Upper lobe of left lung (tissue), 6 donors: ENCODE measurements at regions not wholly inside any gene's neighbourhood (a gene's known extent, or its start where the extent isn't known, plus 50 kb on each side); places are given as distances from the start of the nearest gene placed in this dataset.

Source experiments
- ATAC-seq, 2 donors: fragments of 200-7000 bp; cut with Tn5 transposase; one replicate each; pipeline ENCODE4 v1.9.1; 2022; ENCODE audit warnings: mild to moderate bottlenecking in 2 of 2, moderate library complexity in 2 of 2; ENCODE audit not compliant: low FRiP score in 2 of 2
- DNase-seq, 2 donors: peaks; one replicate each; pipeline ENCODE4 v3.0.0-alpha.2; 2019 to 2020
- H3K27ac ChIP-seq, 4 donors: fragments of 200-600 bp; sonication (generic); one replicate each; pipeline ENCODE4 v1.5.1; 2016 to 2019
- H3K27me3 ChIP-seq, 4 donors: fragments of 200-600 bp; sonication (generic); one replicate each; pipeline ENCODE4 v1.5.1; 2017 to 2019
- H3K36me3 ChIP-seq, 4 donors: fragments of 200-600 bp; sonication (generic); one replicate each; pipeline ENCODE4 v1.5.1; 2016 to 2019
- H3K4me1 ChIP-seq, 4 donors: fragments of 200-600 bp; sonication (generic); one replicate each; pipeline ENCODE4 v1.5.1; 2018 to 2019
- H3K4me3 ChIP-seq, 4 donors: fragments of 200-600 bp; sonication (generic); one replicate each; pipeline ENCODE4 v1.5.1; 2017 to 2019; ENCODE audit warnings: mild to moderate bottlenecking in 2 of 4, moderate library complexity in 1 of 4
- H3K9me3 ChIP-seq, 4 donors: fragments of 200-600 bp; sonication (generic); one replicate each; pipeline ENCODE4 v1.5.1; 2018 to 2019
- CTCF ChIP-seq, 6 experiments: fragments of 450-650 bp in 4 of 6; fragments of 200-600 bp in 2 of 6; sonication (generic) in 2 of 6; IDR thresholded peaks; one replicate each; pipeline ENCODE4 v1.5.1; 2016 to 2019; ENCODE audit warnings: antibody characterized with exemption in 6 of 6
- EP300 ChIP-seq, 4 donors: sonication (generic); formaldehyde crosslinking; IDR thresholded peaks; one replicate each; pipeline ENCODE4 v1.5.1; 2017; ENCODE audit warnings: antibody characterized with exemption in 4 of 4, control low read depth in 2 of 4
- POLR2A ChIP-seq, 4 donors: fragments of 450-650 bp; IDR thresholded peaks; one replicate each; pipeline ENCODE4 v1.5.1; 2016 to 2017; ENCODE audit warnings: antibody characterized with exemption in 4 of 4, mild to moderate bottlenecking in 2 of 4
- POLR2AphosphoS5 ChIP-seq, 2 donors: sonication (generic); formaldehyde crosslinking; IDR thresholded peaks; one replicate each; pipeline ENCODE4 v1.5.1; 2017; ENCODE audit warnings: antibody characterized with exemption in 2 of 2
- WGBS, 2 donors: methylation state at CpG; one replicate each; pipeline ENCODE4 v1.1.5; 2017 to 2018; 5-methylcytosine and 5-hydroxymethylcytosine counted together
- donor health status: DM: no; HTN: no; CAD: no; lungs with moderate emphysema.
- donor health status: DM: no; HTN: yes; CAD: no; lungs with severe emphysema.

DNA sequence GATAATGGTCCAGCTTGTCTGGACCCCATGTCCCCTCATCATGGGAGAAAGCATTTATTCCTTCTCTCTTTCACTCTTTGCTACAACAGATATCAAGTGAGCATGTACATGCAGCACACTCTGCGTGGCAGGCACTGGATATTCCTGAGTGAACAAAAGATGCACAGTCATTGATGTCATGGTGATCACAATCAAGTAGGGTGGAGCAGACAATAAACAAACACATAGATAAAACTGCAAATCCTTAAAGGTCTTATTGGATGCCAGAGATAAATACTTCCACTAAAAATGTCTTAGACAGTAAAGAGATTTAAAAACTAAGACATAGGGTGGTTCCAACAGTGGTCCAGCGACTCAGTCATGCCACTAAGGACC lies 178.0 kb downstream of the ZC3H11B start:
- 92 to 93% methylated on average over 2 of the region's 2 CpGs for WGBS, 2 donors

DNA sequence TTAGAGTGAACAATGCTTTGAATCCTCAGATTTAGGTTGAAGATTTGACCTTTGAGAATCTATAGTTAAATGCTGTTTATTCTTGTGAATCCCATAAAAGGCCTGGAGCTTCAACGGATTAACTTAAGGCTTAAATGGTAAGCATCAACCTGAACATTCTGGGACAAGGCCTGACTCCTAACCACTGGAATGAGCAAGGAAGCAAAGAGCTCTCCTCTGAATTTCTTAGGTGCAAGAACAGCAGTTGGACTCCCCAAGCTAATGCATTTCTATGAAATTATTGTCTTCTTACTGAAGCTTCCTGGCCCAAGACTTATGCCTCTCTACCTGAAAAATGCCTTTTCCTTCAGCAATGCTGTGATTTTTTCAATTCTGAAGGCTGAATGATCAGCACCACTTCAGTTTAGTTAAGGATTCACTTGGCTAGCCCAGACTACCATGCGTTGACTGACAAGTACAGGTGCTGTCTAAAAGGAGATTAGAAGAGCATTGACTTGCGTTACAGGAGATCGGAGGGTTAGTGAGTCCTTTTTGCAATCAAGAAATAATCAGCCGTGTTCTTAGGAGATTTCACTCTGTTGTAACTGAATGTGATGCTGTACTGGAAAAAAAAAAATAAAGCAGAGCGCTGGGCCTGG lies 178.5 kb downstream of the ZC3H11B start:
- WGBS, 2 donors = 82 to 86% methylated on average over 6 of the region's 6 CpGs
- DNase-seq (no peak), ATAC-seq (no peak)
- Histone ChIP-seq H3K9me3 (no peaks in the 10 kb centered on the region), H3K4me3 (no peak overlapping the region), H3K27ac (no peak overlapping the region), H3K36me3 (no peaks in the 10 kb centered on the region), H3K27me3 (no peaks in the 10 kb centered on the region), H3K4me1 (no peaks in the 10 kb centered on the region)
- no peak for TF ChIP-seq EP300 (IDR thresholded peaks at IDR 0.05)
- no peak for TF ChIP-seq CTCF (IDR thresholded peaks at IDR 0.05)
- no peak for TF ChIP-seq POLR2A (IDR thresholded peaks at IDR 0.05)
- TF ChIP-seq POLR2AphosphoS5 (IDR thresholded peaks at IDR 0.05) = no peak

More for the DNA sequence above, 178.0 kb downstream of the ZC3H11B start:
- Histone ChIP-seq H3K4me3 (no peak overlapping the region), H3K9me3 (no peaks in the 10 kb centered on the region), H3K36me3 (no peaks in the 10 kb centered on the region), H3K27ac (no peak overlapping the region), H3K27me3 (no peaks in the 10 kb centered on the region), H3K4me1 (no peaks in the 10 kb centered on the region)
- no peak for DNase-seq
- no peak for ATAC-seq
- no peak for TF ChIP-seq POLR2AphosphoS5 (IDR thresholded peaks at IDR 0.05)
- no peak for TF ChIP-seq POLR2A (IDR thresholded peaks at IDR 0.05)
- TF ChIP-seq EP300 (IDR thresholded peaks at IDR 0.05) = no peak
- TF ChIP-seq CTCF (IDR thresholded peaks at IDR 0.05) = no peak

GRCh38 chr1:219433496-219434131 lies 179.3 kb downstream of the ZC3H11B start:
- DNase-seq (no peak), ATAC-seq (no peak)
- WGBS, 2 donors = 66 to 69% methylated on average over 6 of the region's 6 CpGs
- H3K4me3 ChIP-seq = no peak overlapping the region
- TF ChIP-seq POLR2AphosphoS5 (IDR thresholded peaks at IDR 0.05) (no peak), POLR2A (IDR thresholded peaks at IDR 0.05) (no peak), CTCF (IDR thresholded peaks at IDR 0.05) (no peak), EP300 (IDR thresholded peaks at IDR 0.05) (no peak)
- no peaks in the 10 kb centered on the region for H3K9me3 ChIP-seq
- H3K27ac ChIP-seq = no peak overlapping the region
- no peaks in the 10 kb centered on the region for H3K27me3 ChIP-seq
- no peaks in the 10 kb centered on the region for H3K36me3 ChIP-seq
- no peaks in the 10 kb centered on the region for H3K4me1 ChIP-seq

GRCh38 chr1:219433001-219433400 lies 179.9 kb downstream of the ZC3H11B start:
- Histone ChIP-seq H3K9me3 (no peaks in the 10 kb centered on the region), H3K4me3 (no peak overlapping the region), H3K4me1 (no peaks in the 10 kb centered on the region), H3K27ac (no peak overlapping the region), H3K36me3 (no peaks in the 10 kb centered on the region), H3K27me3 (no peaks in the 10 kb centered on the region)
- ATAC-seq = no peak
- TF ChIP-seq CTCF (IDR thresholded peaks at IDR 0.05) = no peak
- no peak for TF ChIP-seq POLR2AphosphoS5 (IDR thresholded peaks at IDR 0.05)
- no peak for TF ChIP-seq EP300 (IDR thresholded peaks at IDR 0.05)
- no peak for TF ChIP-seq POLR2A (IDR thresholded peaks at IDR 0.05)
- DNase-seq = no peak
- WGBS, 2 donors = 60 to 66% methylated on average over 5 of the region's 5 CpGs

DNA sequence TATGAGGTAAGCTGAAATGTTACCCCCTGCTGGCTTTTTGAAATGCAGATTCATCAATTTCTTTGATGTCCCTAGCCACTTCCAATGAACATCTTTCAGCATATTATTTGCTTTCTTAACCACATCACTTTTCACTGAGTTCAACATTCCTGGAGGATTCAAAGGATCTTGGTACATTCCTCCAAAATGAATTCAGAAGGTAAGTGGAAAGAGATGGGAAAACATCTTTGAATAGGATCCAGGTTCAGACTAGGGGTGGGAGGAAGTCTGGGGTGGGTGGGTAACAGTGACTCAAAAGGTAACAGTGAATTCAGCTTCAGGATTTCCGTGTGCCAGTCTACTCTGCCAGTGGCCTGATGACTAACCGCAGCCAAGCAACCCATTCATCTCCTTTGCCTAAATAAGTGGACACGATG lies 180.7 kb downstream of the ZC3H11B start:
- no peak for DNase-seq
- H3K4me1 ChIP-seq = no peaks in the 10 kb centered on the region
- WGBS, 2 donors = 84 to 85% methylated on average over 3 of the region's 3 CpGs
- H3K36me3 ChIP-seq = no peaks in the 10 kb centered on the region
- ATAC-seq = no peak
- H3K4me3 ChIP-seq = no peak overlapping the region
- no peaks in the 10 kb centered on the region for H3K9me3 ChIP-seq
- no peaks in the 10 kb centered on the region for H3K27me3 ChIP-seq
- TF ChIP-seq POLR2A (IDR thresholded peaks at IDR 0.05) (no peak), POLR2AphosphoS5 (IDR thresholded peaks at IDR 0.05) (no peak), CTCF (IDR thresholded peaks at IDR 0.05) (no peak), EP300 (IDR thresholded peaks at IDR 0.05) (no peak)
- no peak overlapping the region for H3K27ac ChIP-seq
